ENCODE measurements at regions not wholly inside any gene's neighbourhood (a gene's known extent, or its start where the extent isn't known, plus 50 kb on each side); places are given as distances from the start of the nearest gene placed in this dataset.

DNA sequence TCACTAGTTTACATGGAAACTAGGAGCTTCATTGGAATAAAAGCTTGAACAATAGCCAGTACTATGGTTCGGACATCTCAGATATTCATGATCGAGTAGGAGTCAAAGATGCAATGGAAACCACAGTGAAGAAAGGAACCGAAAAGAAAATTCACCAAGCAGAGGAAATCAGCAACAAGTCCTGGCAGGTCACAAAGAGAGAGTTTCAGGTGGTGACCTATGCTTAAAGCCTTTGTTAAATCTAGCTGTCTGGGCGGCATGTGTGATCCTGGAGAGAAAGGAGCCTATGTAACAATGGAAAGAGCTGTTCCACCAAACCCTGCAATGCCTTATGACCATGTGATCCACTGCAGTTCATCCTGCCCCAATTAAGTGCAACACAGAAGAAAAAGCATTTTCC is 68.9 kb upstream of the POU2AF2 start:
- TF ChIP-seq, protein P1, sequence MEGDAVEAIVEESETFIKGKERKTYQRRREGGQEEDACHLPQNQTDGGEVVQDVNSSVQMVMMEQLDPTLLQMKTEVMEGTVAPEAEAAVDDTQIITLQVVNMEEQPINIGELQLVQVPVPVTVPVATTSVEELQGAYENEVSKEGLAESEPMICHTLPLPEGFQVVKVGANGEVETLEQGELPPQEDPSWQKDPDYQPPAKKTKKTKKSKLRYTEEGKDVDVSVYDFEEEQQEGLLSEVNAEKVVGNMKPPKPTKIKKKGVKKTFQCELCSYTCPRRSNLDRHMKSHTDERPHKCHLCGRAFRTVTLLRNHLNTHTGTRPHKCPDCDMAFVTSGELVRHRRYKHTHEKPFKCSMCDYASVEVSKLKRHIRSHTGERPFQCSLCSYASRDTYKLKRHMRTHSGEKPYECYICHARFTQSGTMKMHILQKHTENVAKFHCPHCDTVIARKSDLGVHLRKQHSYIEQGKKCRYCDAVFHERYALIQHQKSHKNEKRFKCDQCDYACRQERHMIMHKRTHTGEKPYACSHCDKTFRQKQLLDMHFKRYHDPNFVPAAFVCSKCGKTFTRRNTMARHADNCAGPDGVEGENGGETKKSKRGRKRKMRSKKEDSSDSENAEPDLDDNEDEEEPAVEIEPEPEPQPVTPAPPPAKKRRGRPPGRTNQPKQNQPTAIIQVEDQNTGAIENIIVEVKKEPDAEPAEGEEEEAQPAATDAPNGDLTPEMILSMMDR (IDR thresholded peaks at IDR 0.05), result no peak
- TF ChIP-seq POLR2A (IDR thresholded peaks at IDR 0.05), result no peak
